ENCODE measurements at regions not wholly inside any gene's neighbourhood (a gene's known extent, or its start where the extent isn't known, plus 50 kb on each side); places are given as distances from the start of the nearest gene placed in this dataset.

GRCh38 chr1:198424441-198424840, 116.0 kb downstream of the ATP6V1G3 start:
- no peak for TF ChIP-seq EP300 (IDR thresholded peaks at IDR 0.05)
- TF ChIP-seq, protein P1, sequence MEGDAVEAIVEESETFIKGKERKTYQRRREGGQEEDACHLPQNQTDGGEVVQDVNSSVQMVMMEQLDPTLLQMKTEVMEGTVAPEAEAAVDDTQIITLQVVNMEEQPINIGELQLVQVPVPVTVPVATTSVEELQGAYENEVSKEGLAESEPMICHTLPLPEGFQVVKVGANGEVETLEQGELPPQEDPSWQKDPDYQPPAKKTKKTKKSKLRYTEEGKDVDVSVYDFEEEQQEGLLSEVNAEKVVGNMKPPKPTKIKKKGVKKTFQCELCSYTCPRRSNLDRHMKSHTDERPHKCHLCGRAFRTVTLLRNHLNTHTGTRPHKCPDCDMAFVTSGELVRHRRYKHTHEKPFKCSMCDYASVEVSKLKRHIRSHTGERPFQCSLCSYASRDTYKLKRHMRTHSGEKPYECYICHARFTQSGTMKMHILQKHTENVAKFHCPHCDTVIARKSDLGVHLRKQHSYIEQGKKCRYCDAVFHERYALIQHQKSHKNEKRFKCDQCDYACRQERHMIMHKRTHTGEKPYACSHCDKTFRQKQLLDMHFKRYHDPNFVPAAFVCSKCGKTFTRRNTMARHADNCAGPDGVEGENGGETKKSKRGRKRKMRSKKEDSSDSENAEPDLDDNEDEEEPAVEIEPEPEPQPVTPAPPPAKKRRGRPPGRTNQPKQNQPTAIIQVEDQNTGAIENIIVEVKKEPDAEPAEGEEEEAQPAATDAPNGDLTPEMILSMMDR (IDR thresholded peaks at IDR 0.05): no peak
